RWPE2 (cell line): ENCODE measurements at regions not wholly inside any gene's neighbourhood (a gene's known extent, or its start where the extent isn't known, plus 50 kb on each side); places are given as distances from the start of the nearest gene placed in this dataset.

Experiments
- ATAC-seq: fragments of 200-7000 bp; cut with Tn5 transposase; 3 replicates; pipeline ENCODE4 v1.9.1; 2021; ENCODE audit warnings: low read depth
- DNase-seq: peaks from one replicate; pipeline ENCODE4 v3.0.0-alpha.2; 2020; ENCODE audit warnings: low spot score
- H3K27ac ChIP-seq: fragments of 450-650 bp; 2 replicates; pipeline ENCODE4 v1.5.1; 2017; ENCODE audit warnings: mild to moderate bottlenecking; ENCODE audit not compliant: poor library complexity, severe bottlenecking
- H3K27me3 ChIP-seq: fragments of 250-450 bp; sonication (Bioruptor Pico); 2 replicates; pipeline ENCODE4 v1.5.1; 2021; ENCODE audit warnings: mild to moderate bottlenecking, moderate library complexity; ENCODE audit not compliant: insufficient read depth, poor library complexity, severe bottlenecking
- H3K36me3 ChIP-seq: fragments of 250-450 bp; sonication (Bioruptor Pico); 2 replicates; pipeline ENCODE4 v1.5.1; 2020; ENCODE audit warnings: low read depth, mild to moderate bottlenecking, moderate library complexity
- H3K4me1 ChIP-seq: fragments of 250-450 bp; sonication (Bioruptor Pico); 2 replicates; pipeline ENCODE4 v1.5.1; 2021; ENCODE audit warnings: mild to moderate bottlenecking, moderate library complexity; ENCODE audit not compliant: insufficient read depth, poor library complexity, severe bottlenecking
- H3K4me3 ChIP-seq: fragments of 250-450 bp; sonication (Bioruptor Pico); 2 replicates; pipeline ENCODE4 v1.5.1; 2021; ENCODE audit warnings: mild to moderate bottlenecking, moderate library complexity; ENCODE audit not compliant: severe bottlenecking
- H3K9me3 ChIP-seq: fragments of 250-450 bp; sonication (Bioruptor Pico); 2 replicates; pipeline ENCODE4 v1.5.1; 2021; ENCODE audit warnings: mild to moderate bottlenecking, moderate library complexity; ENCODE audit not compliant: severe bottlenecking
- TF ChIP-seq, protein P1 (sequence below): fragments of 450-650 bp; IDR thresholded peaks from one replicate; pipeline ENCODE4 v1.5.1; 2017; ENCODE audit warnings: mild to moderate bottlenecking, moderate library complexity; ENCODE audit not compliant: poor library complexity, severe bottlenecking

DNA sequence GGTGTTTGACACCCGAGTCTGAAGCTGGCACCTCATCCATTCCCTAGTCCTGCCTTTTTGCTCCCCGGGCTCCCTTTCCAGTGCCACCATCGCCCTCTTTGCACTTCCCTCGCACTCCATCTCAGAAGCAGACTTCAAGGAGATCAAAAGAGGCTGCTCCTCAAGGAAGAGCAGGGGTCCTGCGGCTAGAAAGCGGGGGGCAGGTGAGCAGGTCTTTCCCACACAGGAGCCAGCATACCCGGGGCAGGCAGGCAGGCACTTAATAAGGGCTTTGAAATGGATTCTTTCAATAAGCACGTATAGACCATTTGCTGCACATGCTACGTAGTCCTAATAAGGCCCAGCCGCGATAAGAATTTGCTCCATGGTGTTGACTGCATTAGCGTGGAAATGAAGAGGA lies 125.9 kb upstream of the PROX1 start:
- TF ChIP-seq, protein P1, sequence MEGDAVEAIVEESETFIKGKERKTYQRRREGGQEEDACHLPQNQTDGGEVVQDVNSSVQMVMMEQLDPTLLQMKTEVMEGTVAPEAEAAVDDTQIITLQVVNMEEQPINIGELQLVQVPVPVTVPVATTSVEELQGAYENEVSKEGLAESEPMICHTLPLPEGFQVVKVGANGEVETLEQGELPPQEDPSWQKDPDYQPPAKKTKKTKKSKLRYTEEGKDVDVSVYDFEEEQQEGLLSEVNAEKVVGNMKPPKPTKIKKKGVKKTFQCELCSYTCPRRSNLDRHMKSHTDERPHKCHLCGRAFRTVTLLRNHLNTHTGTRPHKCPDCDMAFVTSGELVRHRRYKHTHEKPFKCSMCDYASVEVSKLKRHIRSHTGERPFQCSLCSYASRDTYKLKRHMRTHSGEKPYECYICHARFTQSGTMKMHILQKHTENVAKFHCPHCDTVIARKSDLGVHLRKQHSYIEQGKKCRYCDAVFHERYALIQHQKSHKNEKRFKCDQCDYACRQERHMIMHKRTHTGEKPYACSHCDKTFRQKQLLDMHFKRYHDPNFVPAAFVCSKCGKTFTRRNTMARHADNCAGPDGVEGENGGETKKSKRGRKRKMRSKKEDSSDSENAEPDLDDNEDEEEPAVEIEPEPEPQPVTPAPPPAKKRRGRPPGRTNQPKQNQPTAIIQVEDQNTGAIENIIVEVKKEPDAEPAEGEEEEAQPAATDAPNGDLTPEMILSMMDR, result no peak
- Histone ChIP-seq H3K9me3 (no peaks in the 10 kb centered on the region), H3K36me3 (no peaks in the 10 kb centered on the region), H3K27ac (no peak overlapping the region), H3K4me3 (no peak overlapping the region), H3K4me1 (no peaks in the 10 kb centered on the region), H3K27me3 (no peaks in the 10 kb centered on the region)
- no peak for ATAC-seq
- DNase-seq, result no peak

GRCh38 chr1:213864091-213864490 lies 123.7 kb upstream of the PROX1 start:
- Histone ChIP-seq H3K27me3 (no peaks in the 10 kb centered on the region), H3K27ac (no peak overlapping the region), H3K4me3 (no peak overlapping the region), H3K4me1 (no peaks in the 10 kb centered on the region), H3K36me3 (no peaks in the 10 kb centered on the region), H3K9me3 (no peaks in the 10 kb centered on the region)
- DNase-seq, result no peak
- TF ChIP-seq, protein P1, result no peak
- ATAC-seq, result no peak

GRCh38 chr1:213868482-213868881 lies 119.3 kb upstream of the PROX1 start:
- Histone ChIP-seq H3K4me1 (no peaks in the 10 kb centered on the region), H3K27me3 (no peaks in the 10 kb centered on the region), H3K36me3 (no peaks in the 10 kb centered on the region), H3K9me3 (no peaks in the 10 kb centered on the region), H3K27ac (no peak overlapping the region), H3K4me3 (no peak overlapping the region)
- TF ChIP-seq, protein P1, result no peak
- DNase-seq (no peak), ATAC-seq (no peak)

- Histone ChIP-seq H3K27me3 (no peaks in the 10 kb centered on the region), H3K36me3 (no peaks in the 10 kb centered on the region), H3K4me3 (no peak overlapping the region), H3K9me3 (no peaks in the 10 kb centered on the region), H3K4me1 (no peaks in the 10 kb centered on the region), H3K27ac (no peak overlapping the region)
- TF ChIP-seq, protein P1, result no peak
- DNase-seq, result no peak
- ATAC-seq, result no peak
These were observed 116.6 kb upstream of the PROX1 start for GRCh38 chr1:213871179-213871578.

DNA sequence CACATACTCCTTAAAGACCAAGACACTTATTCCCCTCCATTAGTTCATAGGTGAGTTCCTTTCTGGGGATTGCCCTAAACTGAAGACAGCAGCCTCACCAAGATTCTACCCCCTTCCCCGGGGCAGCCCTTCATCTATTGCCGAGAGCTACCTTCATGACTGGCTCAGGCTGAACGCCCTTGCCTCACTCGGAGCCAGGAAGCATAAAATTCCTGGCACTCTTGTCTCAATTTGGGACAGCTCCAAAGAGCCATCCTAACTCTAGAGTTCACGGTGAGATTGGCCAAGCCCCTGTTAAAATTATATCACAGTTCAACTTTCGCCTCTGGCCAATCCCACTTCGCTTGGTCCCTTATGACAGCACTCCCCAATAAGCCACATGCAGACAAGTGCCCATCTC lies 113.0 kb upstream of the PROX1 start:
- ATAC-seq (no peak), DNase-seq (no peak)
- no peaks in the 10 kb centered on the region for H3K9me3 ChIP-seq
- H3K36me3 ChIP-seq, result no peaks in the 10 kb centered on the region
- H3K27ac ChIP-seq, result no peak overlapping the region
- no peaks in the 10 kb centered on the region for H3K27me3 ChIP-seq
- no peak overlapping the region for H3K4me3 ChIP-seq
- no peaks in the 10 kb centered on the region for H3K4me1 ChIP-seq
- TF ChIP-seq, protein P1, result no peak
